Left renal pelvis (tissue), 4 donors: ENCODE measurements at regions not wholly inside any gene's neighbourhood (a gene's known extent, or its start where the extent isn't known, plus 50 kb on each side); places are given as distances from the start of the nearest gene placed in this dataset.

Experiments
- DNase-seq, 4 donors: peaks; one replicate each; pipeline ENCODE4 v3.0.0-alpha.2; 2013; ENCODE audit warnings: low read depth in 4 of 4, low spot score in 3 of 4

GRCh38 chr6:169906004-169906687, 154.7 kb downstream of the ERMARD start:
- DNase-seq = no peak

DNA sequence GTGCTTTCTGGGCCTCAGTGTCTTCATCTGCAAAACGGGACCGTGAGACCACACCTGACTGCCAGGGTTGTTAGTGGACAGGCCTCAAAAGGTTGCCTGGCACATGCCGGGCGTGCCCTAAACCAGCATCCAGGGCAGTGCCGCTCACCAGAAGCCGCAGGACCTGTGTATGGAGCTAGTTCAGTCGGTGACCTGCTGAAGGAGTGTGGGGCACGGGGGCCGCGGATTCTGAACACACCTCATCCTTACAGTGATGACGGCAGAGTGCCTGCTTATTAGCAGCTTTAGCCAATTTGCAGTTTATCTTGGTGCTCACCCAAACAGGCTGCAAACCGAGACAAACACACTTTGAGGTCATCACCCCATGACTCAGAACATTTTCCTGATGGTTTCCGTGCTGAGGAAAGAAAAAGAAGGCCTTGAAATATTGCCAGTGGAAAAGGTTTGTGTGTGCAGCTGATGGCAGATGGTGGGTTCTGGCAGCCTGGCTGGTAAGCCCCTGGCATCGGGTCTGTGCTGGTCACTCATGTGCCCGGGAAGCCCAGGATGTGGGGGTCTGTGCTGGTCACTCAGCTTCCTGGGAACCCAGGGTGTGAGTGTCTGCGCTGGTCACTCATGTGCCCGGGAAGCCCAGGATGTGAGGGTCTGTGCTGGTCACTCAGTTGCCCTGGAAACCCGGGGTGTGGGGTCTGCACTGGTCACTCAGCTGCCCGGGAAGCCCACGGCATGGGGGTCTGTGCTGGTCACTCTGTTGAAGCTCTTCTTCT, 153.8 kb downstream of the ERMARD start:
- DNase-seq = no peak

GRCh38 chr6:169904051-169904922, 152.9 kb downstream of the ERMARD start:
- no peak for DNase-seq

- no peak for DNase-seq
Observed at GRCh38 chr6:169903122-169903521, 151.7 kb downstream of the ERMARD start.

GRCh38 chr6:169902604-169903003, 151.2 kb downstream of the ERMARD start:
- DNase-seq = no peak

- no peak for DNase-seq
Observed at GRCh38 chr6:169902070-169902469, 150.6 kb downstream of the ERMARD start.

DNA sequence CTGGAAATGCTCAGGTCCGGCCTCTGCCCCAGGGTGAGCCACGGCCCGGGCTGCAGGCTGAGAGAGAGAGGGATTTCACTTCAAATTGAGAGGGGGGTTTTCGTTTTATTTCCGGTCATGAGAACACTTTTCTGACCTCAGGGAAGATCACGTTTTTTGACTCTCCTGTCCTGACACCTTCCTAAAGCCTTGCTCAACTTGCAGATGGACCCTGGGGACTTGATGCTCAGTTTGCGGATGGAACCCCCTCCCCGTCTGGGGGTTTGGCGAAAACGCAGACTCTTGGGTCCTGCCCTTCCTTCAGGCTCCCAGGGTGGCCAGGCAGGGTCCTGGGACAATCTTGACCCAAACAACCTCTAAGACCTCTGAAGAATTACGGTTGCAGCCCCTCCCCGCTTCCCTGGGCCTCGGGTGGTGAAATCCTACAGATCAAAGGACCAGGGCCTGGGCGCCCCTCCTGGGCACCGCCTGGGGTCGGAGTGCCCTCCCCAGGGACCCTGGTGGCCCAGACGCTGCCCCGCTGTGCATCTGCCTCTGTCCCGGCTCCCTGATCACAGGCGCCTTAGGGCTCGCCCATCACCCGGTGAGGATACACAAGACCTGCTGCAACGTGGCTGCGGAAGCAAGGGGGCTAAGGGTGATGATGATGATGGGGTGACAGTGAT, 148.2 kb downstream of the ERMARD start:
- no peak for DNase-seq

DNA sequence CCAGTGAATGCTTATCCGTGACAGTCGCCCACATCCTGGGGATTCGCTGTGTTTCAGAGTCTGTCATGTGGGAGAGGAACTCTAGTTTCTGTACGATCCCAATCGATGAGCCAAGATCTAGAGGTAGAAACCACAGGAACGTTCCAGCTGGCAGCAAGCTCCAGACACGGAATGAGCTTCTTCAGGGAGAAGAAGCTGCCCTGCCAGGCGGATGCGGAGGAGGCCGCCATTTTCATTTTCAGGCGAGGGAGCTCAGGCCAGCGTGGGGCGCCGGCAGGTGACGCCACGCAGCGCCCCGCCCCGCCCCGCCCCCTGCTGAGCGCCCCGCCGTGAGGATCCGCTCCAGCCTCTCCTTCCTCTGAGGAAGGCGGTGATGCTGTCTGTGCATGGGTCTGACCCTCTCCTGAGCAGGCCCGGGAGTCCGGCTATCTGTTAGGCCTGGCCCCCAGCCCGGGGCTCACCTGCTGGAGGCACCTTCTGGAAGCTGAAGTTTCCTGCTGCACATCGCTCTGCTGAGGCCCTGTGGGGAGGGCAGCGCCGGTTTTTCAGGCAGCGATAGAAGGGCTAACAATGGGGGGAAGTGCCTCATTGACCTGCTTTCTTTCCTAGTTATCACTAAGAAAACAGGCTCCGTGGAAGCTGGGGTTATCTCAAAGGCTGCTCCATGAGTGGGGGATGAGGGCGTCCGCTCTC, 147.5 kb downstream of the ERMARD start:
- no peak for DNase-seq

DNA sequence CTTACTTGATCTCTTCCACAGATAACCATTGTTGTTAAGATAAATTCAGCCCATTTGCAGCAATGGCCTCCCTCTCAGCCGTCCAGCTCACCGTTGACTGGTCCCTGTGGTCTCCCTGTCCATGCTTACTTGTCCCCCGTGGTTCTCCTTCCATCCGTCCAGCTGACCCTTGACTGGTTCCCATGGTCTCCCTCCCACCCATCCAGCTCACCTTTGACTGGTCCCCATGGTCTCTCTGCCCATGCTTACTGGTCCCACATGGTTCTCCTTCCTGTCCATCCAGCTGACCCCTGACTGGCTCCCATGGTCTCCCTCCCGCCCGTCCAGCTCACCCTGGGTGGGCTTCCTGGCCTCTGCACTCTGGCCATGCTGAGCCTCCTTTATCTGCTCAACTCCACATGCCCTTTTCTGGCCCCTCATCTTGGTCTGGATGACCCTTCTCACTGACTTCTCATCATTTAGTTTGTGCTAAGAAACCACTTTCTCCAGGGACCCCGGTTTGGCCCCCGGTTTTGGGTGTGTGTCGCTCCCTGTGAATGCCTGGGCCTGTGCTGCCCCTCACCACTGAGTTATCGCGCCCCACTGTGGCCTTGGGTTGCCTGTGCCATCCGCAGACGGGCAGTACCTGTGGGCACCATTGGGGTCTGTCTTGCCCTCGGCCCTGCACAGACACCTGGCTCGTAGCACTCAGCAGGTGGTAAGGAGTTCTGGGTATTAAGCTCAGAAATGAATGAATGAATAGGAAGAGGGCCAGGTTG, 146.4 kb downstream of the ERMARD start:
- DNase-seq = no peak

DNA sequence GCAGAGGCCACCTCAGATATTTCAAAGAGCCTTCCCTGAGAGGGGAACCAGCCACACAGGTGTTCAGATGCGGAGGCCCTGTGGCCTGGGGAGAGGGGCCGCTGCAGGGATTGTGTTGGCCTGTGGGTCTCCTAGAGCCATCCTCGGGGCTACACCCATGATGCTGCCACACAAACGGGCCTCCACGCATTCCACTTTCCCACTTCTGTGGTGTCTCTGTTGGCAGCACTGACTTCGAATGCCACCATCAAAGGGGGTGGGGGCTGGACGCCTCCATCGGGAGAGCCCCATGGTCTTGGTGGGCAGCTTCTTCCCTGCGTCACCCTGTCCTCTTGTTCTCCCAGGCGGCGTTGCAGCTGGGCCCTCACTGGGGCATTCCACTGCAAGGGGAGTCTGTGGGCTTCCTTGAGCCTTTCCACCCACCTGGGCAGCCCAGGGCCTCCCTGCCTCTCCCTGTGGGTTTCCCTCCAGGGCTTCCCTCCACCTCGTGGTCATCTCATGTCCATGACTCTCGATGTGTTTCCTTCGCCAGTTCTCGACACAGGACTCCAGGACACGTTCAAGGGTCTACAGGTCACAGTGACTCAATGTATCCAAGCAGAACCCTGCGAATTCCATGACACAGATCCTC, 145.5 kb downstream of the ERMARD start:
- no peak for DNase-seq

GRCh38 chr6:169895926-169896761, 144.7 kb downstream of the ERMARD start:
- no peak for DNase-seq

DNA sequence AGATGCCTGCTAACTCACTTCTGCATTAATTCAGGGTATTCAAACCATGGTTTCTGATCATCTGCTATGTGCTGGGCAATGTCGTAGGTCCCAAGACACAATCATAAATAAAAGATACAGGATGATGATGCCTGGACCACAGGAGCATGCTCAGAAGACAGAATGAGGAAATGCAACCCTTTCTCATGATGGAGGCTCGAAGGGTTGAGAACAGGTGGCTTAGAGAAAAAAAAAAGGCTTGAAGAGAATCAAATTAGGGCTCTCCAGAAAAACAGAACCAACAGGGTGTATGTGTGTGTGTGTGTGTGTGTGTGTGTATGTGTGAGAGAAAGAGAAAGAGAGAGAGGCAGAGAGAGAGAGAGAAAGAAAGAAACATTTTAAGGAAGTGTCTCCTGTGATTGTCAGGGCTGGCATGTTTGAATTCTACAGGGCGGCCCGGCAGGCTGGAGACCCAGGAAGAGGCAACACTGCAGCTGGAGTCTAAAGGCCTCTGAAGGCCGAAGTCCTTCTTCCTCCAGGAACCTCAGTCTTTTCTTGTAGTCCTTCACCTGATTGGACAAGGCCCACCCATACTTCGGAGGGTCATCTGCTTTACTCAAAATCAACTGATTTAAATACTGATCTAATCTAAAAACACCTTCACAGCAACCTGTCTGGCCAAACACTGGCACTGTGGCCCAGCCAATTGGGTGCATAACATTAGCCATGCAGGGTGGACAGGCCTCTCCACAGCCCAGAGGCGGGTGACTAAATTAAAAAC, 143.8 kb downstream of the ERMARD start:
- no peak for DNase-seq

GRCh38 chr6:169894377-169894960, 143.0 kb downstream of the ERMARD start:
- no peak for DNase-seq

DNA sequence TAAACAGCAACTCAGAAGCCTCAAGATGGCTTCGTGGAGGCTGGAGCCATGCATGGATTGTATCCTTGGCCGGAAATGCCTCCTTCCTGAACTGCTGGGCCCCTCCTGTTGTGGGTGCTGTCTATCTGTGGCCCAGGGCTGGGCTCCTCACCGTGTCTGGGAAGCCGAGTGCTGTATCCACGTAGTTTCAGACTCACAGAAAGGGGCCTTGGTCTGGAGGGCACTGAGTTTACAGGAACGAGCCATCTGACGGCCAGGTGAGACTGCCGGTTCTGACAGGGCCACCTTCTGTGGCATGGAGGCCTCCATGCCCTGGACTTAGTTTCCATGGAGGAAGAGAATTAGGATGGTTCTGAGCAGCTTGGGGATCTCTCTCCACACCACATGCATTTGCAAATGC, 142.2 kb downstream of the ERMARD start:
- DNase-seq = no peak

- DNase-seq = no peak
Observed at GRCh38 chr6:169891846-169892245, 140.4 kb downstream of the ERMARD start.

DNA sequence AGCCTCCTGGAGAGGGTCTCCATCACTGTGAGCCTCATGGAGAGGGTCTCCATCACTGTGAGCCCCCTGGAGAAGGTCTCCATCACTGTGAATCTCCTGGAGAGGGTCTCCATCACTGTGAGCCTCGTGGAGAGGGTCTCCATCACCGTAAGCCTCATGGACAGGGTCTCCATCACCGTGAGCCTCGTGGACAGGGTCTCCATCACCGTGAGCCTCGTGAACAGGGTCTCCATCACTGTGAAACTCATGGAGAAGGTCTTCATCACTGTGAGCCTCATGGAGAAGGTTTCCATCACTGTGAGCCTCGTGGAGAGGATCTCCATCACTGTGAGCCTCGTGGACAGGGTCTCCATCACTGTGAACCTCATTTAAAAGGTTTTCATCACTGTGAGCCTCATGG, 140.0 kb downstream of the ERMARD start:
- DNase-seq = no peak

- DNase-seq = no peak
Observed at GRCh38 chr6:169890901-169891300, 139.5 kb downstream of the ERMARD start.
